Activated CD4-positive, alpha-beta T cell treated with anti-CD3 and anti-CD28 coated beads, Interleukin-2, amount 50 U/mL, for 24 hours (primary cell): ENCODE measurements at regions not wholly inside any gene's neighbourhood (a gene's known extent, or its start where the extent isn't known, plus 50 kb on each side); places are given as distances from the start of the nearest gene placed in this dataset.

Source experiments
- DNase-seq, 2 donors: peaks; one replicate each; pipeline ENCODE4 v3.0.0-alpha.2; 2020; ENCODE audit warnings: low read depth in 1 of 2, low spot score in 1 of 2

- DNase-seq = no peak
Observed at GRCh38 chr4:169815606-169816005, 57.9 kb upstream of the HPF1 start.

- DNase-seq = no peak
Observed at GRCh38 chr4:169811476-169811875, 53.7 kb upstream of the HPF1 start.

GRCh38 chr4:169810325-169811323 is 52.9 kb upstream of the HPF1 start:
- DNase-seq = peak in 1 of 2 donors; percentile 37

- DNase-seq = no peak
Observed at GRCh38 chr4:169807934-169808509, 50.3 kb upstream of the HPF1 start.
